ENCODE measurements at regions not wholly inside any gene's neighbourhood (a gene's known extent, or its start where the extent isn't known, plus 50 kb on each side); places are given as distances from the start of the nearest gene placed in this dataset.

DNA sequence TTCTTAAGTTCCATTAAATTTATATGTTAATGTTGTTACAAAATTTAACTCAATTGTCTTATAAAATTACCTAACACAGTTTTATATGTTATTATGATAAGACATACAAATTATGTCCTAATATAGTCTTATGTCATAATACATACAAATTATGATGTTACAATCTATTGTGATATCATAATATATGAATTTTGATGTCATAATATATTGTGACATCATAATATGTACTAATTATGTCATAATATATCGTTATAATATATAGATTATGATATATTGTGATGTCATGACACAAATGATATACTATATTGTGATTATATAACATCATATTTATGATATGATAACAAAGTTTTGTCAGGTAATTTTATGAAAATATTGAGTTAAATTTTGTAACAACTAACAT lies 1789.6 kb downstream of the TP53TG3F start:
- H3K4me3 ChIP-seq (ENCODE audit: low read depth, low read length) = no peak overlapping the region
- no peak for DNase-seq (ENCODE audit: low read depth, low spot score)
- ChIA-PET CTCF (no interaction called here), POLR2A (no interaction called here)
- TF ChIP-seq, protein P1, sequence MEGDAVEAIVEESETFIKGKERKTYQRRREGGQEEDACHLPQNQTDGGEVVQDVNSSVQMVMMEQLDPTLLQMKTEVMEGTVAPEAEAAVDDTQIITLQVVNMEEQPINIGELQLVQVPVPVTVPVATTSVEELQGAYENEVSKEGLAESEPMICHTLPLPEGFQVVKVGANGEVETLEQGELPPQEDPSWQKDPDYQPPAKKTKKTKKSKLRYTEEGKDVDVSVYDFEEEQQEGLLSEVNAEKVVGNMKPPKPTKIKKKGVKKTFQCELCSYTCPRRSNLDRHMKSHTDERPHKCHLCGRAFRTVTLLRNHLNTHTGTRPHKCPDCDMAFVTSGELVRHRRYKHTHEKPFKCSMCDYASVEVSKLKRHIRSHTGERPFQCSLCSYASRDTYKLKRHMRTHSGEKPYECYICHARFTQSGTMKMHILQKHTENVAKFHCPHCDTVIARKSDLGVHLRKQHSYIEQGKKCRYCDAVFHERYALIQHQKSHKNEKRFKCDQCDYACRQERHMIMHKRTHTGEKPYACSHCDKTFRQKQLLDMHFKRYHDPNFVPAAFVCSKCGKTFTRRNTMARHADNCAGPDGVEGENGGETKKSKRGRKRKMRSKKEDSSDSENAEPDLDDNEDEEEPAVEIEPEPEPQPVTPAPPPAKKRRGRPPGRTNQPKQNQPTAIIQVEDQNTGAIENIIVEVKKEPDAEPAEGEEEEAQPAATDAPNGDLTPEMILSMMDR (IDR thresholded peaks at IDR 0.05; ENCODE audit: insufficient read depth, low read length, missing control alignments) = no peak

GRCh38 chr16:35252356-35252936 lies 1793.0 kb downstream of the TP53TG3F start:
- TF ChIP-seq, protein P1 (IDR thresholded peaks at IDR 0.05; ENCODE audit: insufficient read depth, low read length, missing control alignments) = no peak
- DNase-seq (ENCODE audit: low read depth, low spot score) = no peak
- H3K4me3 ChIP-seq (ENCODE audit: low read depth, low read length) = no peak overlapping the region
- POLR2A ChIA-PET = no interaction called here
- CTCF ChIA-PET = no interaction called here

DNA sequence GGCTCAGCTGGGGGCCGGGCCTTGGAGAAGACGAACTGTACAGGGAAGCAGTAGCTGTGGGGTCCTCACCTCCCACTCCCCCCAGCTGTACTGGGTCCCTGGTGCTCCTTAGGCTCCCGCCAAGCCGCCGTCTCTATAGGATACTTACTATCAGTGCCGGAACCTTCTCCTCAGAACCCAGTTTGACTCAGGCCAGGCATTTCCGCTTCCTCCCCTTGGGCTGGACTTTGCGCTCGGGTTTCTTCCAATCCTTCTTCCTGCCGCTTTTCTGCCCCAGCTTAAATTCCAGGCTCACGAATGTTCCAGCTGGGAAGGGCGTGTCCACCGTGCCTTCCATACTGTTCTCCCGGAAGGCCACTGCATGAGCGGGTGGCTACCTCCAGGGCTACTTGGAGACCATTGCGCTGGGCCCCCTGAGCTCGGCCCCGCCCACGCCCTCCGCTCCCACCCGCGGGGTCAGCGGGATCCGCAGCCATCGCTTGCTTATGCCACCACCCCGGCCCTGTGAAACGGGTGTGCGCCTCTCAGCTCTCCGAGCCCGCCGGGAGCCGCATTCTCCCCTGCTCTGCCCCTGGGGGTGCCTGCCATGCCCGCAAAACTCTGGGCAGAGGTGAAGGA lies 1795.9 kb downstream of the TP53TG3F start:
- CTCF ChIA-PET = no interaction called here
- no peak for DNase-seq (ENCODE audit: low read depth, low spot score)
- POLR2A ChIA-PET = no interaction called here
- TF ChIP-seq, protein P1 (IDR thresholded peaks at IDR 0.05; ENCODE audit: insufficient read depth, low read length, missing control alignments) = no peak
- H3K4me3 ChIP-seq (ENCODE audit: low read depth, low read length) = no peak overlapping the region

- TF ChIP-seq, protein P1 (IDR thresholded peaks at IDR 0.05; ENCODE audit: insufficient read depth, low read length, missing control alignments) = no peak
- no peak overlapping the region for H3K4me3 ChIP-seq (ENCODE audit: low read depth, low read length)
- POLR2A ChIA-PET = no interaction called here
- CTCF ChIA-PET = no interaction called here
- no peak for DNase-seq (ENCODE audit: low read depth, low spot score)
These were observed 1796.4 kb downstream of the TP53TG3F start for GRCh38 chr16:35255816-35256215.

GRCh38 chr16:35258381-35258780 lies 1799.0 kb downstream of the TP53TG3F start:
- DNase-seq (ENCODE audit: low read depth, low spot score) = no peak
- no peak overlapping the region for H3K4me3 ChIP-seq (ENCODE audit: low read depth, low read length)
- ChIA-PET POLR2A (no interaction called here), CTCF (no interaction called here)
- TF ChIP-seq, protein P1 (IDR thresholded peaks at IDR 0.05; ENCODE audit: insufficient read depth, low read length, missing control alignments) = no peak

- ChIA-PET POLR2A (no interaction called here), CTCF (no interaction called here)
- H3K4me3 ChIP-seq (ENCODE audit: low read depth, low read length) = no peak overlapping the region
- DNase-seq (ENCODE audit: low read depth, low spot score) = no peak
- TF ChIP-seq, protein P1 (IDR thresholded peaks at IDR 0.05; ENCODE audit: insufficient read depth, low read length, missing control alignments) = no peak
These were observed 1836.4 kb downstream of the TP53TG3F start for GRCh38 chr16:35295856-35296255.

All from AG04449 (cell line).